GM06990 (cell line): ENCODE measurements at regions not wholly inside any gene's neighbourhood (a gene's known extent, or its start where the extent isn't known, plus 50 kb on each side); places are given as distances from the start of the nearest gene placed in this dataset.

Source experiments
- DNase-seq: peaks from one replicate; pipeline ENCODE4 v3.0.0-alpha.2; 2011; ENCODE audit not compliant: insufficient read length; ENCODE audit errors: extremely low read depth
- H3K27me3 ChIP-seq: replicated peaks from 2 replicates; pipeline ENCODE4 v1.6.0; 2011; ENCODE audit warnings: low read length; ENCODE audit not compliant: control insufficient read depth, insufficient read depth
- H3K36me3 ChIP-seq: 2 replicates; pipeline ENCODE4 v1.5.1; 2011; ENCODE audit warnings: low read length; ENCODE audit not compliant: control insufficient read depth, insufficient read depth
- H3K4me3 ChIP-seq: replicated peaks from 2 replicates; pipeline ENCODE4 v1.5.1; 2011; ENCODE audit warnings: low read depth, mild to moderate bottlenecking, control low read depth, low read length
- TF ChIP-seq, protein P1 (sequence below): IDR thresholded peaks from 2 replicates; pipeline ENCODE4 v1.5.1; 2011; ENCODE audit warnings: low read length, control low read depth, mild to moderate bottlenecking, inconsistent platforms; ENCODE audit not compliant: insufficient read depth, poor library complexity, severe bottlenecking

DNA sequence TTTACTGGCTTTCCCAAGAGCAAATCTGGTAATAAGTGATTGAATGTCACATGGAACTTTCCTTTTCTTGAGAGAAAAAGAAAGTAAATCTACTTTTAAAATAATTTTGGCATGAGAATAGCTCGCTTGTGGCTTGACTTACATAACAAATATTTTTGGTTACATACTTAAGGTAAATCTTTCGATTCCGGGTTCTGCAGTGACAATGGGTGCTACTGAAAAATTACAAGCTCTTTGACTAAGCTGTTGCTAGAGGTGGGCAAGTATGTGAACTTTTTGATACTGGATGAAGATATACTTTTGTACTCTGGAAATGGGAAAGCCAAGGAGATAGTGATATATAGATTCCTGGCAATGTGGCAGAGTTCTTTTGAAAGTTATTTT, 51.9 kb upstream of the OTOL1 start:
- TF ChIP-seq, protein P1, sequence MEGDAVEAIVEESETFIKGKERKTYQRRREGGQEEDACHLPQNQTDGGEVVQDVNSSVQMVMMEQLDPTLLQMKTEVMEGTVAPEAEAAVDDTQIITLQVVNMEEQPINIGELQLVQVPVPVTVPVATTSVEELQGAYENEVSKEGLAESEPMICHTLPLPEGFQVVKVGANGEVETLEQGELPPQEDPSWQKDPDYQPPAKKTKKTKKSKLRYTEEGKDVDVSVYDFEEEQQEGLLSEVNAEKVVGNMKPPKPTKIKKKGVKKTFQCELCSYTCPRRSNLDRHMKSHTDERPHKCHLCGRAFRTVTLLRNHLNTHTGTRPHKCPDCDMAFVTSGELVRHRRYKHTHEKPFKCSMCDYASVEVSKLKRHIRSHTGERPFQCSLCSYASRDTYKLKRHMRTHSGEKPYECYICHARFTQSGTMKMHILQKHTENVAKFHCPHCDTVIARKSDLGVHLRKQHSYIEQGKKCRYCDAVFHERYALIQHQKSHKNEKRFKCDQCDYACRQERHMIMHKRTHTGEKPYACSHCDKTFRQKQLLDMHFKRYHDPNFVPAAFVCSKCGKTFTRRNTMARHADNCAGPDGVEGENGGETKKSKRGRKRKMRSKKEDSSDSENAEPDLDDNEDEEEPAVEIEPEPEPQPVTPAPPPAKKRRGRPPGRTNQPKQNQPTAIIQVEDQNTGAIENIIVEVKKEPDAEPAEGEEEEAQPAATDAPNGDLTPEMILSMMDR, result no peak
- Histone ChIP-seq H3K27me3 (no peaks in the 10 kb centered on the region), H3K36me3 (no peaks in the 10 kb centered on the region), H3K4me3 (no peak overlapping the region)
- DNase-seq, result no peak

DNA sequence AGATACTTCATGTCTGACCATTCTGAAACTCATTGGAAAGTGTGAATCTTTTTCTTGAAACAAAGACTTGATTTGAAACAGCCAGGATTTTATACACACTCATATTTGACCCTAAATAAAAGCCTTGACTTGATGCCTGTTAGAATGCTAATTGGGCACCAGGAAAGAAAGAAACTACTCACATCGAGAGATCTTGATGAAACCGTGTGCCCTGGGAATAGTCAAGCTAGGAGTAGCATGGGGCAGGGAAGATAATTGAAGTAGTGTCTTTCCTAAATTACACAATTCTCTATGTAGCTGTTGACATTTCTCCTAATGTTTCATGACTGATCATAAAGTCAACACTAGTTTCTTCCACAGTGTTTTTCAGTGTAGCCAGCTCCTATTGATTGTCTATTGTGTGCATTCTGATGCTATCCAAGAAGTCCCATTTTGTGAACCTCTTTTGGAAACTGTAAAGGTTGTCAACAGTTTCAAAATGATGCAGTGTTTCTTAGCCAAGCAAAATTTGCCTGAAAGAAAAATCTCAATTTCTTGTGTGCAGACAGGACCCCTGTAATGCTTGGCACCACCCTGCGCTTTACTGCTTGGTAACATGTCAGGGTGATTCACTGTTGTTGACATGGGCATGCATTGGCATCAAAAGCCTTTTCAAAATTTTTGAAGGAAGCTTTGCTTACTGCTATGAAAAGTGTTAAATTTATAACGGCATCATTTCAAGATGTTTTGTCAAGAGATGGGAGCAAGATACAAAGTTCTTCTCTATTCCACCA, 52.5 kb upstream of the OTOL1 start:
- no peak overlapping the region for H3K4me3 ChIP-seq
- no peaks in the 10 kb centered on the region for H3K27me3 ChIP-seq
- H3K36me3 ChIP-seq, result no peaks in the 10 kb centered on the region
- TF ChIP-seq, protein P1, result no peak
- no peak for DNase-seq

DNA sequence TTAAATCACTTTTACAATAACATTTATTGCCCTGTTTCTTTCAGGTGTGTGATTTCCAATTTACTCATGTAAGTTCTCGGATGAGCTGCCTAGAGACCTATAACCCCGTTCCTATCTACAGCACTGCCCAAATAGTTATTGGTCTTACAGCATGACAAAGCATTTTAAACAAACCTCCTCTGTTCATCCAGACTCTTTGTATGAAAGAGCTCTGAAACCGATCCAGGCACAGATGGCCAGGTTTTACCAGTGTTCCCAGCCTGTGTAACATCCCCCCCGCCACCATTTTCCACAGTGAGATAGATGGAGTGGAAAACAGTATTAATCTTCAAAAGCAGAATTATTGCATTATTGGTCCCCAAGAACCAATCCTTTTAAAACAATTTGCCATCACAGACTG, 59.0 kb upstream of the SPTSSB start:
- no peaks in the 10 kb centered on the region for H3K36me3 ChIP-seq
- no peaks in the 10 kb centered on the region for H3K27me3 ChIP-seq
- DNase-seq, result no peak
- no peak overlapping the region for H3K4me3 ChIP-seq
- TF ChIP-seq, protein P1, result no peak

DNA sequence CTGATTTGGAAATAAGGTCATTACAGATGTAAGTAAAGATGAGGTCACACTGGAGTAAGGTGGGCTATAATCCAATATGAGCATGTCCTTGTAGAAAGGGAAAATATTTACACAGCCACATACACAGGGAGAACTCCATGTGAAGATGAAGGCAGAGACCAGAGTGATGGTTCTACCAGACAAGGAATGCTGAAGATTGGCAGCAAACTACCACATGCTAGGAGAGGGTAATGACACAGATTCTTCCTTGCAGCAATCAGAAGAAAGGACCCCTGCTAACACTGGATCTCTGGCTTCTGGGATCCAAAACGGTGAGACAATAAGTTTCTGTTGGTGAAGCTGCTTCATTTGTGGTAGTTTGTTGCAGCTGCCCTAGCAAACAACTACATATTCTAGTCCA, 56.0 kb upstream of the SPTSSB start:
- TF ChIP-seq, protein P1, result no peak
- H3K27me3 ChIP-seq, result no peaks in the 10 kb centered on the region
- DNase-seq, result no peak
- no peak overlapping the region for H3K4me3 ChIP-seq
- no peaks in the 10 kb centered on the region for H3K36me3 ChIP-seq

DNA sequence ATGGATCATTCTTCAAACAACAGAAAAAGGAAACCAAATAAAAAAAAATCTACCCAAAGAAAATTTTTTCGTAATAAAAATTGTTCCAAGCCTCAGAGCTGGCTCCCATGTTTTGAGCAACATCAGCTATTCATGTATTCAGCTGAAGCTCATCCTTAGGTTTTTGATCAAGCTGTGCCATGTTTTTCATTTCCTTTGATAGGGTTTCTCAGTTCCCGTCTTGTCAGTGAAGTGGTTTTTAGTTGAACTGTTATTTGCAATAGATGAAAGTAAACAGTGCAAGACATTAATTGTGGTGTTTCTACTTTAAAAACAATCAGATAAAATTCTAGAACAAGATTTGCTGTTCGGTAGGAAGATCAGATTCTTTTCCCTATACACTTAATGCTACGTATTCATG, 55.4 kb upstream of the SPTSSB start:
- TF ChIP-seq, protein P1, result no peak
- Histone ChIP-seq H3K27me3 (no peaks in the 10 kb centered on the region), H3K4me3 (no peak overlapping the region), H3K36me3 (no peaks in the 10 kb centered on the region)
- no peak for DNase-seq
